RWPE1 (cell line): ENCODE measurements at regions not wholly inside any gene's neighbourhood (a gene's known extent, or its start where the extent isn't known, plus 50 kb on each side); places are given as distances from the start of the nearest gene placed in this dataset.

Experiments used
- CTCF ChIA-PET: fragments of 350-600 bp; sonication (Branson Sonifier 250); formaldehyde crosslinking; extraction: SDS; loops from one replicate; lab custom pipeline; 2021; lab: Yijun Ruan, JAX
- POLR2A ChIA-PET: fragments of 400-600 bp; formaldehyde crosslinking; extraction: SDS; loops from one replicate; lab custom pipeline; 2020; ENCODE audit warnings: antibody characterized with exemption; ENCODE audit not compliant: low non-redundant PET; lab: Yijun Ruan, JAX
- DNase-seq: peaks from one replicate; pipeline ENCODE4 v3.0.0; 2012; ENCODE audit warnings: low spot score
- H3K27ac ChIP-seq: fragments of 450-650 bp; 2 replicates; pipeline ENCODE4 v1.5.1; 2017
- CTCF ChIP-seq: fragments of 450-650 bp; conservative IDR thresholded peaks from 2 replicates; pipeline ENCODE4 v1.5.1; 2017; ENCODE audit warnings: low read depth, mild to moderate bottlenecking

- ChIA-PET CTCF (no interaction called here), POLR2A (no interaction called here)
- DNase-seq, result no peak
- no peak overlapping the region for H3K27ac ChIP-seq
- no peak for TF ChIP-seq CTCF
Measured at GRCh38 chr14:44297437-44297836, 209.6 kb downstream of the FSCB start.

GRCh38 chr14:44291366-44291915 is 215.6 kb downstream of the FSCB start:
- ChIA-PET CTCF (interaction anchor here (0.7 kb wide), 1 partner anchor 16 kb away, joined by 3 read pairs; no protein-coding TSS in a partner anchor), POLR2A (no interaction called here)
- H3K27ac ChIP-seq, result no peak overlapping the region
- no peak for TF ChIP-seq CTCF
- DNase-seq, result no peak

GRCh38 chr14:44287858-44288257 is 219.2 kb downstream of the FSCB start:
- ChIA-PET CTCF (interaction anchor here (0.7 kb wide), 1 partner anchor 275 kb away, joined by 4 read pairs; no protein-coding TSS in a partner anchor), POLR2A (no interaction called here)
- DNase-seq, result no peak
- TF ChIP-seq CTCF, result no peak
- H3K27ac ChIP-seq, result no peak overlapping the region

- POLR2A ChIA-PET, result no interaction called here
- no peak overlapping the region for H3K27ac ChIP-seq
- CTCF ChIA-PET, result no interaction called here
- no peak for DNase-seq
- no peak for TF ChIP-seq CTCF
Measured at GRCh38 chr14:44286201-44286600, 220.9 kb downstream of the FSCB start.

- no peak for TF ChIP-seq CTCF
- DNase-seq, result no peak
- ChIA-PET CTCF (interaction anchor here (0.6 kb wide), 1 partner anchor 8 kb away, joined by 4 read pairs; no protein-coding TSS in a partner anchor), POLR2A (no interaction called here)
- no peak overlapping the region for H3K27ac ChIP-seq
Measured at GRCh38 chr14:44283836-44284235, 223.2 kb downstream of the FSCB start.

- POLR2A ChIA-PET, result no interaction called here
- no peak for DNase-seq
- CTCF ChIA-PET, result no interaction called here
- H3K27ac ChIP-seq, result no peak overlapping the region
- TF ChIP-seq CTCF, result no peak
Measured at GRCh38 chr14:44279357-44279756, 227.7 kb downstream of the FSCB start.
